NCI-H2196 treated with DMSO at 0.1 percent for 48 hours (cell line): ENCODE measurements at regions not wholly inside any gene's neighbourhood (a gene's known extent, or its start where the extent isn't known, plus 50 kb on each side); places are given as distances from the start of the nearest gene placed in this dataset.

Source experiments
- DNase-seq: peaks from one replicate; lab custom pipeline; 2025; ENCODE audit not compliant: unreplicated experiment; lab: John Stamatoyannopoulos, UW

- no peak for DNase-seq
These were observed 153.6 kb downstream of the VEGFA start for GRCh38 chr6:43923376-43924221.

DNA sequence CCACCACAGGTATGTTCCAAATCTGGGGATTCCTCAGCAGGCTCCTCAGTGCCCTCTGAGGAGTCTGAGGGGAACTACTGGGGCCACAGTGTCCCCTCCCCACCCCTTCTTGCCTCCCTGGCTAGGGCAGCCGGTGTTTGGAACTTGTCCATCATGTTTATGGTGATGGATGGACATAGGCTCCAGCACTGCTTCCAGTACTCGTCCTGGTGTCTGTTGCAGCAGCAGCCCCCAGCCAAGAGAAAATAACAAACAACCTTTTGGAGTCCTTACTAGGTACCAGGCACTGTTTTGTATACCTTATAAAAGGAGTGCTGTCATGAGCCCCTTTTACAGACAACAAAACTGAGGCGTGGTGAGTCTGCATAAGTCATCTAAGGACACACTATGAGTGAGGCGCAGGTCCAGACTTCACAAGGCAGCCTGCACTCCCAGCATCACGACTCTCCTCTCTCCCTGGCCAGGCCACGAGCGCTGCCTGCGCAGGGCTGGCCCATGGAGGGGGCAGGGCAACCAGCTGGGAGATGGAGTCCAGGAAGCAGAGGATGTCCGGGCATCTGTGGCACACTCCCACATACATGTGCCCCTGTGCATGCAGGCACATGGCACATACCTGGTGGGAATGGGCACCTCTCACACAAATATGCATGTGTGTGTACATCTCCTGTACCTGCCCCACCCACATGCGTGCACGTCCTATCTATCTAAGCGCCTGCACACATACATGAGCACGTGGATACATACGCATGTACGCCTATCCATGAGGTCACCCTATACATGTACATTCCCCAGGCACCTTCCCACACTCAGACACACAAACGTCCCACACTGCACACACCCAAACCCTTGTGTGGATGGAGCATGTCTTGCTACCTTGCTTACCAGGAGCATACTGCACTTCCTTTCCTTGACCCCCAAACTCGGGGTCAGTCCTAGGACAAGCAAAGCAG is 152.7 kb downstream of the VEGFA start:
- no peak for DNase-seq

DNA sequence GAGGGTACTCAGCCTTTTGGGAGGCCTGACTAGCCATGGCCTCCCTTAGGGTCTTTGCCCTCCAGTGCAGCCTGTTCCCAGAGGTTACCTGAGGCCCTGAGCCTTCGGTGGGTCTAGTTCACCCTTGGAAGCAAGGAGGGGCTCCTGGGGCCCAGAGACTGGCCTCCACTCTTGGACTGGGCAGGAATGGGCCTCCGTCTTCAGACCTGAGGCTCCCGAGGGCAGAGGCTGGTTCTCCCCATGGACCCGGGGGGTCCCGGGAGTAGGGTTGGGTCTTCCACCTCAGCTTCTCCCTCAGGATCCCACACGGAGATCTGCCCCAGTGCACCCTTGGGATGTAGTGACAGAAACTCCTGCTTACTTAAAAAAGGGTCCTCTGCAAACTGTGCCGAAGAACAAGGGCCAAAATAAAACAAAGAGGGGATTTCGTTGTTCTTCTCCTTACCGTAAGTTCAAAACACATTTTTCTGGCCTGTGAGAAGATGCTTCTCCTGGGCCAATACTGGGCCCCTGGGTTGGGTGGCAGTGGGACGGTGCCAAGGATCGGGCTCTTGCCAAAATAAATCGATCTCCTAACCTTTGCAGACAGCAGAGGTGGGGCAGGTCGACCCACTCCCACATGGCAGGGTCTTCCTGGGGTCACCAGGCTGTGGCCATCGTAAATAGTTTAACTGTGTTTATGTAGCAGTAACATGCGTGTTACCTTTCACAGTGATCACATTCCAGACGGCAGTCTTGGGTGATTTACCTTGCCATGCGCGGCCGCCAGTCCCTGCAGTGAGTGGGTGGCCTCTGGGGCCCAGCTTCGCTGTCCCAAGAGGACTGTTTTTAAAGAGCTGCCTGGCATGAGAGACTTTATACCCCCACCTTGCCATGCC is 151.8 kb downstream of the VEGFA start:
- no peak for DNase-seq

DNA sequence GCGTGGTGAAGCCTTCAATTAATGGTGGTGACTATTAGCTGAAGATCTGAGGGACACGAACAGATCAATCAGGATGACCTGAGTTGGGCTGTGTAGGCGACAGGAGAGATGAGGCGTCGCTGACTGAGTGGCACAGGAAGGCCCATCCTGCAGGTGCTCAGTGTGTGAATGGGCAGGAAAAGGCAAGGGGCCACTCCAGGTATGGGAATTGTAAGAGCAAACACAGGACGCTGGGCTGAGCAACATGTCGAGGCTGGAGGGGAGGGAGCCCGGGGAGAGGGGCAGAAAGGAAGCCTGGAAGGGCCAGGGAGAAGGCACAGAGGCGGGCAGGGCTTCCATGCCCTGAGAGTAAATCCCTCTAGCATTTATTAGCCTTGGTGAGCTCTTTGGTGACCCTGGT is 151.0 kb downstream of the VEGFA start:
- DNase-seq = no peak

DNA sequence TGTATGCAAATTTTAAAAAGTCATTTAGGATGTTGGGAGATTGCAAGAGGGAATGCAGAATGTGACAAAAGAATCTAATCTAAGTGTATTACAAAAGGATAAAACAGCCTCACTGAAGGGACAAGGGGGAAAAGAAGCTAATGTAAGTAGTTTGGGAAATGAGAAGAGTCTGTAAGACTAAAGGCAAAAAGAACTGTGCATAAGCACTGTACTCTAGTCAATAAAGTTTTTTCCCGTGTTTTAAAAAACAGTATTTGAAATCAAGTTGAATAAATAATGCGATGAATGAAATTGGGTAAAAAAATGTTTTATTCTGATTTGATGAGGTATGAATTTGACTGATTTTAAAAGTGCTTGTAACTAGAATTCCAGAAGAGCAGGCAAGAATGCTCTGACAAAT is 149.8 kb downstream of the VEGFA start:
- DNase-seq = no peak

- no peak for DNase-seq
These were observed 147.9 kb downstream of the VEGFA start for GRCh38 chr6:43917878-43918382.

GRCh38 chr6:43916924-43917877 is 147.2 kb downstream of the VEGFA start:
- no peak for DNase-seq

- no peak for DNase-seq
These were observed 146.2 kb downstream of the VEGFA start for GRCh38 chr6:43915986-43916923.

DNA sequence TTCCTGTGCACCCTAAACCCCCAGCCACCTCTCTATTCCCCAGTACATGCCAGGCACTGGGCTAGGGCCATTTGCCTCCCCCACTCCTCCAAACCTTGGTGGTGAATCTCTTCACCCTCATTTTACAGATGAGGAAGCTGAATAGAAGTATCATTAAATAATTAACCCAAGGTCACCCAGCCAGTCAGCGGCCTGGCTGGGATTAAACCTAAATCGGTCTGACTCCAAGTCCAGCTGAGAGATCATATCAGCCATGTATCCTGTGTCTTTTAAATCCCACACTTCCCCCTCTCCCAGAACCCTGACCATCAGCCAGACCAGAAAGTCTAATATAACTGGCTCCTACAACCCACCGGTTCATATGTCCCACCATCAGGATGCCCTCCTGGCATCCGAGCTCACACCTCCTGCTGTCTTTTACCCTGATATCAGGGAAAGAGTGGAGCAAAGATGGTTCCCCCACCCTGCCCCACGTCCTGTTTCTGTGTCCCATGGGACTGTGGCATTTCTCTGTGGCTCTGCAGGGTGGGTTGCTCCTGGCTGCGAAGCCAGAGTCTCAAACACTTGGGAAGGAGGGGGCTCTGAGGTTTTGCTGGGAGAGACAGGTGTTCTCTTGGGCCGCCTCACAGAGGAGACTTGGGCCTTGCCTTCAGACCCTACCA is 145.3 kb downstream of the VEGFA start:
- DNase-seq = no peak

DNA sequence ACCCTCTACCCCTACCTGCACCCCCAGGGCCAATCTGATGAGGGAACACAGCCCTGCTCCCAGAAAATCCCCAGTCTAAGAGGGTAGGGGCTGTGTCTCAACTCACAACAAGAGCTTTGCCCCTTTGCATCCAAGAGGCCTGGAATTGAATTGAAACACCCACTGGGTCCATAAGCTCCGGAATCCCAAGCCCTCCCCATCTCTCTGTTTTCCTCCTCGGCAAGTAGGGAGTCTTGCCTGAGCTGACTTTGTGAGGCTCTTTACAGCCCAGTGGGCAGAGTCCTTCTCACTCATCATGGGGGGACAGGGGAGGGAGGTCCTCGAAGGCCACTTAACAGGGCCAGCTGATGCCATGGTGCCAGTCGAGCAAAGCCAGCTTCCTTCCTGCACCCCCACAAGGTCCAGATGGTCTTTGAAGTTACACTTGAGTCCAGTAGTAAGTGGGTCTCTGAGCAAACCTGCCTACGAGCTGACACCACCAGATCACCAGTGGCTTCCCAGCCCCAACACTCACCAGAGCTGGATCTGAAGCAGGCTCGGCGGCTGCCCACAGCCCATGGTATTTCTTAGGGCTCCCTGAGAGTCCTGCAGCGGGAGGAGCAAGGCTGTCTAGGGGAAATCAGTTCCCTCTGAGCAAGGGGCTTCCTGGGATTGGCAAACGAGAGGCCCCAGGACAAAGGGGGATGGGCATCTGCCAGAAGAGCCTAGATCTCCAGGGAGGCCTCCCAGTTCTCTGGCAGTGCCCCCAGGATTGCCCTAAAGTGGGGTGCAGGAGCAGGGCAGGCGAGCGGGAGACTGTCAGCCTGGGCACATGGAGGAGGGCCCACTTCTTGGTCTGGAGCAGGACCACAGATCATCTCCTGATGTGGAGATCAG is 144.5 kb downstream of the VEGFA start:
- no peak for DNase-seq

DNA sequence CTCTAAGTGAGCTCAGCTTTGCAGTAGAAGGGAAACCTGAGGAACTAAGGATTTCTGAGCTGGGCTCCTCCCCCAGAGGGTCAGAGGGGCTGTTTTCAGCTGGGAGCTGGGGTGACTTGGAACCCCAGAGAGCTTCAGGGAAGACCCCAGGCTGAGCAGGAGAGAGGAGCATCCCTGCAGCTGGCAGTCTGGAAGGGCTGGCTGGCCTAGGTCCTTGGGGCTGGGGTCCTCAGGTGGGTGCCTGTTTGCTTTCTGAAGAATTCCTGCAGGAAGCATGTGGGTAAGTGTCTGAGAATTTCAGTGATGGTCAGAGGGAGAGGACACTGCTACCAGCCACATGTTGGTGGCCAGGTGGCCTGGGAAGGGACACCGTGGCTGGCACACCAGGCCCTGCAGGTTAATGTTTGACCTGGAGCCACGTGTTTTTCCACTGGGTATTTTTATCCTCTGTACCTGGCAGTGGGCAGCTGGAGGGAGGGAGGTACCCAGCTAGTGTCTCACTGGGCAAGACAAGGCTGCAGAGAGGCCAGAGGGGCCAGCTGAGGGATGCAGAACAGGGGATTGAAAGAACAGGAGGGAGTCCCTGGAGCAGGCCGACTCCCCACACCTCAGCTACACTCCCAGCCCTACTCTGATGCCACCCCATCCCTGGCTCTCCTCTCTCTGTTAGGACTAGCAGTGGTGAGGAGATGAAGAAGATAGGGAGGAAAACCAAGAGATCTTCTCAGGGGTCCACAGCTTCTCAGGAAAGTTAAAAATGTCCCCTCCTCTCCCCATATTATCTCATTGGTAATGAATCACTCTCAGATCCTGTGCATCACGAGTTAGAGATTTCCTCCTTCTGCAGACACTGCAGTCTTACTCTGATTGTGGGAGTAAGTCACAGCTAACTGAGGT is 143.6 kb downstream of the VEGFA start:
- DNase-seq = no peak

GRCh38 chr6:43912598-43913371 is 142.8 kb downstream of the VEGFA start:
- DNase-seq = no peak

GRCh38 chr6:43912116-43912577 is 142.1 kb downstream of the VEGFA start:
- DNase-seq = no peak

- peak; percentile 71 for DNase-seq
These were observed 141.5 kb downstream of the VEGFA start for GRCh38 chr6:43911354-43912115.
